Hematopoietic multipotent progenitor cell treated with erythropoietin and hydrocortisone succinate and interleukin-3 and kit ligand, for 8 days (in vitro differentiated cells): ENCODE measurements at regions not wholly inside any gene's neighbourhood (a gene's known extent, or its start where the extent isn't known, plus 50 kb on each side); places are given as distances from the start of the nearest gene placed in this dataset.

Experiments used
- DNase-seq: peaks from one replicate; pipeline ENCODE4 v3.0.0-alpha.2; 2015

DNA sequence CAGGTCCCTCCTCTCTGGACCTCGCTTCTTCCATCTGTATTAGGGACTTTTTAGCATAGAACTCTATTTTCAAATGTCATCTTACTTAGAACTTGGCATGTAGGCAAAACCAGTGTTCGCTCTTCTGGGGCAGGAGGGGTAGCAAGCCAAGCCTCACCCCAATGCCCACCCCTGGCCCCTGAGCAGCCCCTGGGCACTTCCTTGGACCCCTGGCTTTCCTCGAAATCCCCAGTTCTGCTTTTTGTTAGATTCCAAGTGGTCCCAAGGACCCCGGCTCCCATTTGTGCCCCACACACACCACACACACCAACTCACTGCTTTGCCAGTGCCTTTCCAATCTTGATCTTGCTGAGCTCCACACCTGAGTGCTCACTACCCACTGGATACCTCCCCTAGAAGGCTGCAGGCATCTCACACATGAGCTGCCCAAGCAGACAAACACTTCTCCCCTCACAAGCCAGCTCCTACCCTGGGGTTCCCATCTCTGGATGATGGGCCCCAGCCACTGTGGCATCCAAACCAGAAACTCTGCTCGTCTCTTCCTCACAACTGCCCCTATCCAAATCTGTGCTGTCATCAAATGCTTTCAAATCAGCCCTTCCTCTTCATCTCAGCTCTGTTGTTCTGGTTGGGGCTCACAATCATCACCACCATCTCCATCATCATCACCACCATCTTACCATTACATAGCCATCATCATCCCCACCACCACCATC, 167.9 kb upstream of the ZMIZ1 start:
- DNase-seq: no peak

DNA sequence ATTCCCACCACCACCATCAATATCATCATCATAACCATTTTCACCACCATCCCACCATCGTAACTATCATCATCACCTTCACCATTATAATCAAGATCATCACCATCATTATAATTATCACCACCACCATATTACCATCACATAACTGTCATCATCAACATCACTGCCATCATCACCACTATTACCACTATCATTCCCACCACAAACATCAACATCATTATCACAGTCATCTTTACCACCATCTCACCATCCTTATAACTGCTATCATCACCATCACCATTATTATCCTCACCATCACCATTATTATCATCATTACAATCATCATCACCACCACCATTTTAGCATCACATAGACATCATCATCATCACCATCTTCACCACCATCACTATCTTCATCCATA, 167.1 kb upstream of the ZMIZ1 start:
- no peak for DNase-seq

DNA sequence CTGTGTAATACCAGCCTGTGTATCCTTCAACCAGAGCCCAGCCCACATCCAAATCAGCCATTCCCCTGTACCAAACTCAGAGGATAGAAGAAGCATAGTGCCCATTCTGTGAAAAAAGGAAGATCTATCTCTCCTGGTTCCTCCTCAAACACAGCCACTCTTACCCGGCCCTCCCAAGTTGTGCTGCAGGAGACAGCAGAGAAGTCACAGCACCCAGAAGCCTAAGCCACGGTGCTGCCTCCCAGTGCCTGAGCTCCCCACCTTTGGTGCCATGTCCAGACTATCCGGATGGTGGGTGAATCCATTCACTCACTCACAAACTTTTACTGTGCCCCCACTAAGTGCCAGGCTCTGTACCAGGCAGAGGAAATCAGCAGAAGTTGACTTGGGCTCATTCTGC, 166.0 kb upstream of the ZMIZ1 start:
- no peak for DNase-seq

DNA sequence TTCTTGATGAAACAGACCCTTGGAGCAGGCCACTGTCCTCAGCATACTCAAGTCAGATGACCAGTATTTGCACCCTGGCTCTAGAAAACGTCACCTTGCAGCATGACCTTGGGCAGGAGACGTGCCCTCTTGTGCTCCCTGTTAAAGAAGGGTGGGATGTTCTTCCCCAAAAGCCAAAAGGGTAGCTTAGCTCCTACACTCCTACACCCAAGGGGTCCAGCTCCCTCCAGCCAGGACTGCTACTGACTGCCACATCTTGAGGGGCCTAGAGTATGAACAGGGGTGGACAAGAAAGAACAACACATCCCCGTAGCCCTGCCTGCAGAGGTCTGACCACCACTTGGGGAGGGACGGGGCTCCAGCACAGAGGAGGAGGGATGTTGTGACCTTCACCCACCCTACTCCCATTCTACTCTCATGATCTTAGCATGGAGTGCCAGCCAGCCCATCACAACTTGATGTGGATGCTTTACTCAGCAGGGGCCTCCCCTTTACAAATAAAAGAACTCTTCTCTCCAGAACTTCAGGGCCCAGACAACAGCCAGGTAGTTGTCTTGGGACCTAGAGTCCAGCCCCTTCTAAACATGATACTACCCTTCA, 165.3 kb upstream of the ZMIZ1 start:
- DNase-seq: no peak

DNA sequence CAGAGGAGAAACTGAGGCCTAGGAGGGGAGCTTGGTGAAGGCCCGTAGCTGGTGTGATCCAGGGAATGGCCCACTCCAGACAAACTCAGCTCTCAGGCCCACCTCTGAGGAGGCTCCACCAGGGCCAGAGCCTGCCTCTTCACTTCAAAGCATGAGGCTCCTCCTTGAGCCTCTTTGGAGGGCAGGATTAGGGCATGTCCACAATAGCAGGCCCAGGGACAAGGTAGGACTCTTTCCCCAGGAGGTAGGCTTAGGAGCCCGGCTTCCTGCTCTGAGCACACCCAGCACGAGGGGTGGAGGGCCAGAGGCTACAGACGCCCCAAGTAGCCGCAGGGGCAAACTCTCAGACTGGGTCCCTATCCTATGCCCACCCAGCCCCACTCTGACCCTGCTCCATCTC, 164.6 kb upstream of the ZMIZ1 start:
- DNase-seq: no peak

DNA sequence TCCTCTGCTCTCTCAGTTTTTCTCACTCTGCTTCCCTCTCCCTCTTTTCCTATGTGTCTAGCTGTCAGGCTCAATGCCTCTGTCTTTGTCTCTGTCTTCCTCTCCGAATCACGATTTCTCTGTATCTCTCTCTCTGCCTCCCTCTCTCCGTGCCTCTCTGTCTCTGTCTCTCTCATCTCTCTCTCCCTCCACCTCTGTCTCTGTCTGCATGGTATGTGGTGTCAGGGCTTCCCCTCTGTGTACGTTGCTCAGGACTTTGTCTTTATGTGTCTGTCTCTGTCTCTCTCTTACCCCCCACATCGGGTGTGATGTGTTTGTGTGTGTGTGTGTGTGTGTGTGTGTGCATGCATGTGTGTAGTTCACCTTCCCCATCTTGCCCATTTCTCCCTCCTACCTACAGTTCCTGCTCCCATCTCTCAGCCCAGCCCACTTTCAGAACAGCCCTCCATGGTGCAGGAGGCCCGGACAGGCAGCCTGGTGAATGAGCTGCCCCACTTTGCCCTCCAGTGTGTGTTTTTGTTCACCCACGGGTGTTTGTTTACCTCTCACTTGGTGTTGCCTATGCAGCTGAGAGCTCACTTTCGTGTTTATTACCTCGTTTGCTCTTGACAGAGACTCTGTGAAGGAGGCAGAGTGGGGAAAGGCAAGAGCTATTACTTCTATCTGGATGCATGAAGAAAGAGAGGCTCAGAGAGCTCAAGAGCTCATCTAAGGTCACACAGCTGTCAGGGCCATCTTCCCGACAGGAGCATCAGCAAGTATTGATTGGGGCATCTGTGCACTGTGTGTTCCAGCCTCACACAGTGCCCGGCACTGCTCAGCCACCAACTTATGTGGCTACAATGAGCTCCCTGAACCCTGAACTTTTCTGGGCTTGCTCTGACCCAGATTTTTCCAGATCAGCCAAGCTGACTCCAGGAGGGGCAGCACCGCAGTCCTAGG, 163.5 kb upstream of the ZMIZ1 start:
- no peak for DNase-seq

DNA sequence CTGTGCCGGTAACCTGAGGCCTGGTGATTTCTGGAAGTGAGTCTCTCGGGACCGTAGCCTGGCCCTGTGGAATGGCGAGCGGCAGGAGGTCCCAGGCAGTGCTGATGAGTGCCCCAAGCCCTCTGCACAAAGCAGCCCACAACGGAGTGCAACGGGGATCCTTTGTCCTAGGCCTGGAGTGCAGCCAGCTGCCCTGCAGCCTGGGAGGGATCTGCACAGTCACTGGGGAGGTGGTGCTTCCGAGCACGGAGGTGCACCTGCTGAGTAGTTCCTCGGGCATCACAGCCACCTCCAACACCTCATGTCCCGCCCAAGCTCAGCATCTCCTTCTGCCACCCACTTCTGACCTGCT, 162.8 kb upstream of the ZMIZ1 start:
- no peak for DNase-seq

DNA sequence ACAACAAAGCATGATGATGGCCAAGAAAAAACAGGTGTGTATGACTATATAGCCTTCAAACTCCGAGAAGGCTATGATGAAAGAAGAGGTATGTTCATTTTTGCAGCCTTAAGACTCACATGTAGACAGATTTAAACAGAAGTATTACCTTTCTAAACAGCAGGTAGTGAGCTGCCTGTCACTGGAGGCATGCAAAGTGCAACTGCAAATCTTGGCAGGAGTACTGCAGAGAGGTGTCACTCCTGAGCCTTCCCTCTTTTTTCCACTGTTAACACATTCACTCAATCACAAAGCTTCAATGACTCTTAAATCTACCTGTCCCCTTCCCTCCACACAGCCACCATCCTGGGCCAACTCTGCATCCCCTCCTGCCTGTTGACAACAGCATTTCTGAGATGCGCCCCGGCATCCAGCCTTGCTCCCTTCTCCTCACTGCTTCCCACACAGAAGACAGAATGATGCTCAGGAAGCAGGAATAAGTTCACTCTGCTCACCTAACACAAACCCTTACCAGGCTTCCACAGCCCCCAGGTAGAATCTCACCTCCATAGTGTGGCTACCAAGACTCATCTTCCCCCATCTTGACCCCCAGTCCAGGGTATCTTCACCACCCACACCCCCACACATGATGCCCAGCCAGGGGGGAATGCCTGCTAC, 161.9 kb upstream of the ZMIZ1 start:
- DNase-seq: no peak

DNA sequence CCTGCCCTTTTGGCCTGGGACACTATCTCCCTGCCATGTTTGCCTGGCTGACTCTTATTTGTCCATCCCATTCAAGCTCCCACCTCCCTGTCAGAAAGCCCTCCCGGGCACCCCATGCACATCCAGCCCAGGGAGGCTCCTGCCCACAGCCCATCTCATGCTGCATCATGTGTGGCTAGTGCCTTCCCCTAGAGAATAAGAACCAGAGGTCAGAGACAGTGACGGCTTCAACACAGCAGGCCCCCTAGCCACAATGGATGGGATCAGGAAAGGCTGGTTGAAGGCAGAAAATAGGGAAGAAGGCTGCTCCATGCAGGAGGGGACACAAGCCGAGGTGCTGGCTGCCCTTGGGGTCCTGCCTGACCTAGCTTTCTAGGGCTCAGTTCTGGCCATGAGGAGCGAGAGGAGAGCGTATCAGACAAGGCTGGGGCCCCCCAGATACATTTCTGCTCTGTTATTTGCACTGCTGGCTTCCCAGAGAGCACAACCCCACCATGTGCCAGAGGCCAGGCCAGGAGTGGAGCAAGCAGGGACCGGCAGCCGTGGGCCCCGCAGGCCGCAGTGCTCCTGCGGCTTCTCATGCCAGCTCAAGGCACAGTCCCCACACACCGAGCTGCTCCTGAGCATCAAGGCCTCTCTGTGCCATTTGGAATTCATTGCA, 161.1 kb upstream of the ZMIZ1 start:
- no peak for DNase-seq

DNA sequence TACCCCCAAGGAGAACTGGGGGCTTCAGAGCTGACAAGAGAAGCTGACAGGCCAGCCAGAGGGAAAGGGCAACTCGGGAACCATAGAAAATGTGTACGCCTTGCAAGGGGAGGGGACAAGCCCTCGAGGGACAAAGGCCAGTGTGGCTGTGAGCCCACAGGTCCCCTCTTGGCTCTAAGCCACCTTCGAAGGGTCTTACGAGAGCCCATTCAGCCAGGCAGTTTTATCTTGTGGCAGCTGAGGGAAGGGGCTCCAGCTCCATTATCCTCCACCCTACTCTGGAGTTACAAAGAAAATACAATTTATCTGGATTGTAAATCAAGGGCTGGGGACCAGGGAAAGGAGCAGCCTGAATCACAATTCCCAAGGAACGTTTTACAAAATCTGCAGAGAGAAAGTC, 159.5 kb upstream of the ZMIZ1 start:
- DNase-seq: no peak

DNA sequence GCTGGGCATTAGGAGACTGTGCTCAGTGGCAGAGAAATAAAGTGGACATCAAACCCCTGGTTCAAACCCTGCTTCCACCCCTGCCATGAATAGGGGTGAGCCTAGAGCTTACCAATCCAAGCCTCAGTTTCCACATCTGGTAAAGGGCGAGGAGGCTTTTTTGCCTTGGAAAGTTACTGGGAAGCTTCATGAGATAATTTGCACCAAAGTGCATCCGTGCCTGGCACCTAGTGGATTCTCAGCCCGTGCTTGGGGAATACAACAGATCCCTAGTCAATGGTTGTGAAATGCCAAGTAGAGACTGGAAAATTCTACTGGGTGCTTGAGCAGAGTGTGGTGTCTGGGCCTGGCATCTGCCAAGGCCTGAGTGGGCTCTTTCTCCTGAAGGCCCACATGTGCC, 158.7 kb upstream of the ZMIZ1 start:
- no peak for DNase-seq

DNA sequence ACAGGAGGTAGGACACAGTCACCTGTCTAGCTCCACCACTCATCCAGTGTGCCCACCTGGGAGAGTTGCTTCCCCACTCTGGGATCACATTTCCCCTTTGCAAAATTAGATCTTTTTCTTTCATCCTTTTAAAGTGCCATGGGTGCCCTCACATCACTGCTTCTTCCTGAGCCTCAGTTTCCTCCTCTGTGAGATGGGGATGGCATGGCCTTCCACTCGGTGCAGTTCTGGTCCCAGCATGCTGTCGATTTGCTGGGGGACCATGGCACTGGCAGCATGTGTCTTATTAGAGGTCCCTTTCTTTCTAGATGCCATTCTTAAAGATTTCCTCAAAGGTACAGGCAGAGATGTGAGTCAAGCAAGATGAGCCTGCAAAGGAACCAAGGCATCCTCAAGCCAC, 158.3 kb upstream of the ZMIZ1 start:
- no peak for DNase-seq

DNA sequence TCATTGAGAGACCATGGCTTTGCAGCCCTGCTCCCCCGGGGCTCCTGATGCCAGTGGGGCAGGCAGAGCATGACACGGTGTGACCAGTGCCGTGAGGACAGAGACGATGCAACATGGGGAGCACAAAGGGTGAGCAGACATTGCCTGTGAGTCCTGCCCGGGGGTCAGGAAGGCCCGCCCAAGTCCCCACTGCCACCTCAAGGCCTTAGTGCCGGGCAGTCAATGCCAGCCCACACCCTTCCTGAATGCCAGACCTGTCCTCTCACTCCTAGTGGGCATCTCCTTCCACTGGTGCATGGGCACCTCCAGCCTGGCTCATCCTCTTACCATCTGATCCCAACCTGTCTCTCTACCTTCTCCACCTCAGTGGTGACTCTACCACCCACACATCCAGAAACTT, 157.9 kb upstream of the ZMIZ1 start:
- no peak for DNase-seq

DNA sequence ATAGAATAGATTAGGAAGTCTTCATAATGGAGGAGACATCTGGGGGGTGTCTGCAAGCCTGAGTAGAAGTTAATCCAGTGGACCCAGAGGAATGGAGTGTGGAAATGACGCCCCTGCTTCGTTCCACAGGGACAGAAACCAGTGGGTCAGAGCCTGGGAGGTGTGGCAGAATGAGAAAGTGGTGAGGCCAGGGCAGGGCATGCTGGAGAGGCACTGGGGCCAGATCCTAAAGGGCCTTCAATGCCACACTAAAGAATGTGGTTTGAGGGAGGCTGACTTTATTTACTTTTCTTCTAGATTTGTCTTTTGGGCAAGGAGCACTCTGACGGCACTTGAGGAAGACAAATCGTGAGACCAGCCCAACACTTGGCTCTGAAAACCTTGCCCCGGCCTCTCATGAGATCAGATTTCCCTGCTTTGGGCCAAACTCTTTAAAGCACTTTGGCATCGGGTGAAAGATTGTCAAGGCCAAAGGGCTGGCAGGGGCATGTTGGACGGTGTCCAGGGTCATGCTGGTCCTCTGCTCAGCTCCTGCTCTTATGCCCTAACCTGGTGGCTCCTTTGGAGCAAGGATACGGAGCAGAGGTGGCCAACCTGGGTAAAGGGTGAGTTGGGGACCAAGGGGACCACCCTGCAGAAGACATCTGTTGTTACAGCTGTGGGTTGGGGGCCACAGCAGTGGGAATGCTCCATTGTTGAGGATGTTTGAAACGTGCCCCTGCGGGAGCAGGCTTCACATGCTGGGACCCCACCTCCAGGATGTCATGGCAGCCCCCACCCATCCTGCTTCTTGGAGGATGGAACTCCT, 157.0 kb upstream of the ZMIZ1 start:
- DNase-seq: no peak

DNA sequence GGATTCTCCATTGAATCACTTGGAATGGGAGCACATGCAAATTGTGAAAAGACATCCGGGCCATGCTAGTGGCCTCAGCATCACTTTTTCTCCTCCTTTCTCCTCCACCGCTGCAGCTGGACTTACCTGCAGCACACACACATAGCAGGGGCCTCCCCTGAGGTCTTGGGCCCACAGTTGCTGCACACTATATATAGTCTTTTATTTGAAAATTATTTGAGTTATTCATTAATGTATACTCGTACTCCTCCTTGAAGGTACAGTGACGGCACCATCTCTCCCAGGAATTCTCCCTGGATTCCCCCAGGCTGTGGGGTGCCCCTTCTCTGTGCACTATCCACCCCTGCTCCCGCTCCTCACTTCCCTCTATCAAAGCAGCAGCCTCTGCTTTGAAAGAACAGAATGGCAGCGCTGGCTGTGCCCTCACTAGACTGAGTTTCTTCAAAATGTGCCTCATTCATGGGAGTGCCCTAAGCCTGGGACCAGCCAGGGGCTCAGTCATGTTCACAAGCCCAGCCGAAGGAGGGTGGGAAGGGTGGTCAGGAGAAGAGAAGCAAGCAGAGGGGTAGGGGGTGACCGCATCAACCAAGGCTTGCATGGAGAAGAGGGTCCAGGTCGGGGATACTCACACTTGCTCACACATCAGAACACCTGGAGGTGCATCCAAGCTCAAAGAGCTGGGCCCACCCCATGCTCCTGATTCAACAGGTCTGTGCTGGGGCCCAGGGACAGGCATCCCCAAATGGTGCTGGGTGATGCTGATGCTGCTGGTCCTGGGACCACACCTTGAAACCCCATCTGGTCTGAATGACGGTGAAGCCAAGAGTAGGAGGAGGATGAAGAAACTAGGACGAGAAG, 156.2 kb upstream of the ZMIZ1 start:
- DNase-seq: no peak

DNA sequence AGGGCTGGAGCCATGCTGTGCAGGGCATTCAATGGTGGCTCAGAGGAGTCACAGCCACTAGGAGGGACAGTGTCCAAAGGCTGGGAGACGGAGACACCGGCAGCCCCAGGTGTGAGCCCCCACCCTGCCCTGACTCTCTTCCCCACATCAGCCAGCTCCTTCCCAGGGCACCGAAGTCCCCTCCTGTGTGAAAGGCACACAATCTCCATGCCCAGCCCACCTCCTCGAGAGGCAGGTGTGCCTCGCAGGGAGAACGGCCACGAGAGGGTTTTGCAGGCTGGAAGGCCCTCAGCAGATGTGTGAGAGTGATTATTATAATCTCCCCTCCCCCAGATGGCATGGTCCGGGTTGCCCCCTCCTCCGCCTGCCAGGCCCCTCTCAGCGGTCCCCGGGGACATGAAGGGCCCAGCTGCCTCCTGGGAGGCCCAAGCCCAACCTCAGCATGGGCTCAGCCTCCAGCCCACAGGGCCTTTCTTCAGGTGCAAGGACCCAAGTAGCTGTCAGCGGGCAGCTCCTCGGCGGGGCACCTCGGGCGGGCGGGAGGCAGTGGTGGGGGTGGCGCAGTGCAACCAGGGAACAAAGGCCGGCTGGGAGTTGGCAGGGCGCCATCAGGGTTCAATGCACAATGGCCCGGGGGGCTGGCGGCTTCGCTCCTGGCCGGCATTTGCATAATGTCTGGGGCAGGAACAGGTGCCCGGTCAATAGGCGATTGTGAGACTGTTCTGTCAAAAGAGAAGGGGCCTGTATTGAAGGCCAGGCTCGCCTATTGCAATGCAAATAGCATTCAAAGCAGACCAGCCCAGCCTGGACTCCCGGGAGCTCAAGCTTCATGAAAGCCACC, 155.3 kb upstream of the ZMIZ1 start:
- no peak for DNase-seq

DNA sequence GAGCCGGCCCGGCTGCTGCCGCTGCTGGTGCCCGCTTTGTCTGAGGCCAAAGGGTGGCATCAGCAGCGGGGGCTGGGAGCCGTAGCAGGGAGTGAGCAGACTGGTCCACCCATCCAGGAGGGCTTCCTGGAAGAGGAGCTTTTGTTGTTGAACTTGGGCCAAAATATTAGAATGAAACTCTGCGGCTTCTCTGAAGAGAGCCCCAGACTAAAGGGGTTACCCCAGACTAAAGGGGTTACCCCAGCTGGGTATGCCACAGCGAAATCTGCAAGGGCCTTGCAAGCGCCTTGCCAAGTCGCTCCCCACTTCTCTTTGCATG, 154.7 kb upstream of the ZMIZ1 start:
- DNase-seq: no peak

DNA sequence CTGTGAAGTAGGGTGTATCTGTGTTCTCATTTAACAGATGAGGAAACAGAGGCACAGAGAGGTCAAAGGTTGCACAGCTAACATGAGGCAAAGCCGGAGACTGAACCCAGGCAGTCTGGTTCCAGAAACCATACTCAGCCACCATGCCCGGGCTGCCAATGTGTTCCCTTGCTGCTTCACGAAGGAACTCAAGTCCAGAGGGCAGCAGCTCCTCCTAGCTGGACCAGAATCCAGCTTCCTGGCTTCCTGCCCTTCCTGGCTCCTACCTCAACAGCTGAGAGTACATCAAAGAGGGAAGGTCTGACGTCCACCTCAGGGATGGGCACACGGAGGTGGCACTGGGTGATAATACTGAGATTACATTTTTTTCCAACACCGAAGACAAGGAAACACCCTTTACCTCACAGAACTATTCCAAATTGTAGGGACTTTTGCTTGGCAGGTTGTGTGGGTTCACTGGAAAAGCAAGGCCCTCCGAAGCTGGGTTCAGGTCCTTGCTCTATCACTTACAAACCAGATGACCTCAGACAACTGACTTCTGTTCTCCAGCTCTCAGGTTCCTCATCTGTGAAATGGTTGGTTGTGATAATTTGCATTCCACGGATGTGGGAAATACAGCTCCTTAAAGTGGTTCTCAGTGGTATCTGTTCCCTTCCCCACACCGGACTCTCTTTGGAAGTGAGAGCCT, 154.1 kb upstream of the ZMIZ1 start:
- DNase-seq: no peak

DNA sequence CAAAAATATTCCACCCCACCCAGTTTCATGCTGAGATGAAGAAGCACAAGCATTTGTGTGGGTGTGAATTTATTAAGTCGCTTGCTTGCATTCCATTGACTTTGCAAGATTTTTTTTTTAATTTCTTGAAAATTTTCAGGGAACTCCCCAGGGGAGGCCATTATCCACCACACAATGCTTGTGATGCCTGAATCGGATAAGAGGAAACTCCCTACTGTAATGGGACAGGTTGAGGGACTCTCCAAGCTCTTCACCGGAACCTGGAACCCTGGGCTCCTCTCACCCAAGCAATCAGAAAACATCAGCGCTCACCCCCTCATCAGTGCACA, 153.6 kb upstream of the ZMIZ1 start:
- no peak for DNase-seq

DNA sequence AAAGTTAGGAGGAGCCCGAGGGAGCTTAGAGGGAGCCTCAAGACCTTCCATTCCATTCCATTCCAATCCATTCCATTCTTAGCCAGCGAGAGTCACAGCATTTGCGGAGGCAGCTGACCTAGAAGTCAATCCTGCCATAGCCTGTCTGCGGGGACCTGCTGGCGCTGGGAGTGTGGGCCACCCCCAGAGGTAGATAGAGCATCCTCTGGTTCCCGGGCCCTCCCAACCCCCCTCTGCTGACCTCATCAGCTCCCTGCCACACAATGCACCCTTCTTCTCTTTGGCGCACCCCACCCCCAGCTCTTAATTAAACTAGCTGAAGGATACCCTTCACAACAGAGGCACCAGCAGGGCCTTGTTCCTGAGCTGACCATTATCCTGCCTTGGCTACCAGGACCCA, 152.5 kb upstream of the ZMIZ1 start:
- no peak for DNase-seq
